NCI-H1930 (cell line): ENCODE measurements at regions not wholly inside any gene's neighbourhood (a gene's known extent, or its start where the extent isn't known, plus 50 kb on each side); places are given as distances from the start of the nearest gene placed in this dataset.

Source experiments
- DNase-seq, 2 experiments: peaks; one replicate each; lab custom pipeline; 2025; lab: John Stamatoyannopoulos, UW

GRCh38 chr10:36373424-36374096 is 731.5 kb upstream of the FZD8 start:
- no peak for DNase-seq

- DNase-seq, result no peak
These were observed 725.3 kb upstream of the FZD8 start for GRCh38 chr10:36367362-36367761.

- DNase-seq, result no peak
These were observed 724.7 kb upstream of the FZD8 start for GRCh38 chr10:36366843-36367242.

- DNase-seq, result no peak
These were observed 724.0 kb upstream of the FZD8 start for GRCh38 chr10:36366065-36366464.

- DNase-seq, result no peak
These were observed 720.2 kb upstream of the FZD8 start for GRCh38 chr10:36362257-36362656.

- DNase-seq, result no peak
These were observed 716.6 kb upstream of the FZD8 start for GRCh38 chr10:36358736-36359135.

GRCh38 chr10:36354633-36355032 is 712.5 kb upstream of the FZD8 start:
- DNase-seq, result no peak

GRCh38 chr10:36351159-36351558 is 709.1 kb upstream of the FZD8 start:
- DNase-seq, result no peak

- no peak for DNase-seq
These were observed 707.5 kb upstream of the FZD8 start for GRCh38 chr10:36349445-36350078.

- DNase-seq, result no peak
These were observed 703.7 kb upstream of the FZD8 start for GRCh38 chr10:36345807-36346206.

GRCh38 chr10:36345175-36345533 is 703.1 kb upstream of the FZD8 start:
- DNase-seq, result no peak

- no peak for DNase-seq
These were observed 702.4 kb upstream of the FZD8 start for GRCh38 chr10:36344240-36345174.

- no peak for DNase-seq
These were observed 700.7 kb upstream of the FZD8 start for GRCh38 chr10:36342781-36343180.

GRCh38 chr10:36341471-36341870 is 699.4 kb upstream of the FZD8 start:
- no peak for DNase-seq

GRCh38 chr10:36336315-36336714 is 694.2 kb upstream of the FZD8 start:
- no peak for DNase-seq

GRCh38 chr10:36333446-36333845 is 691.4 kb upstream of the FZD8 start:
- no peak for DNase-seq

- DNase-seq, result no peak
These were observed 690.8 kb upstream of the FZD8 start for GRCh38 chr10:36332926-36333325.

GRCh38 chr10:36331121-36331520 is 689.0 kb upstream of the FZD8 start:
- no peak for DNase-seq

GRCh38 chr10:36325815-36326214 is 683.7 kb upstream of the FZD8 start:
- no peak for DNase-seq

GRCh38 chr10:36324831-36325230 is 682.7 kb upstream of the FZD8 start:
- no peak for DNase-seq

- DNase-seq, result no peak
These were observed 671.0 kb upstream of the FZD8 start for GRCh38 chr10:36313142-36313541.

GRCh38 chr10:36303896-36304295 is 661.8 kb upstream of the FZD8 start:
- DNase-seq, result no peak

- no peak for DNase-seq
These were observed 660.0 kb upstream of the FZD8 start for GRCh38 chr10:36302086-36302485.
